Progenitor cell of endocrine pancreas (in vitro differentiated cells): ENCODE measurements at regions not wholly inside any gene's neighbourhood (a gene's known extent, or its start where the extent isn't known, plus 50 kb on each side); places are given as distances from the start of the nearest gene placed in this dataset.
"Not testable (repeated sequence)": the region's sequence is repeated elsewhere in the genome, so short reads cannot be mapped to it uniquely, and the experiment has no call there.

Source experiments
- DNase-seq: peaks from one replicate; pipeline ENCODE4 v3.0.0; 2021; ENCODE audit warnings: low spot score; ENCODE audit not compliant: unreplicated experiment
- H3K27ac Mint-ChIP-seq: 2 replicates; pipeline ENCODE4 v1.8.0; 2021; ENCODE audit warnings: mild to moderate bottlenecking, moderate library complexity, mixed read lengths
- H3K27me3 Mint-ChIP-seq: 2 replicates; pipeline ENCODE4 v1.8.0; 2021; ENCODE audit warnings: mixed read lengths
- H3K36me3 Mint-ChIP-seq: 2 replicates; pipeline ENCODE4 v1.8.0; 2022; ENCODE audit warnings: mixed read lengths; ENCODE audit not compliant: insufficient read depth
- H3K4me1 Mint-ChIP-seq: 2 replicates; pipeline ENCODE4 v1.8.0; 2021; ENCODE audit warnings: low read depth, mixed read lengths
- H3K4me3 Mint-ChIP-seq: 2 replicates; pipeline ENCODE4 v1.8.0; 2021; ENCODE audit warnings: low read depth, mild to moderate bottlenecking, moderate library complexity, mixed read lengths
- H3K9me3 Mint-ChIP-seq: 2 replicates; pipeline ENCODE4 v1.8.0; 2021; ENCODE audit warnings: low read depth, mixed read lengths
- CTCF ChIP-seq: fragments of 200-600 bp; sonication (generic); IDR thresholded peaks from one replicate; pipeline ENCODE4 v1.5.0; 2021; ENCODE audit warnings: antibody characterized with exemption, mild to moderate bottlenecking; ENCODE audit not compliant: unreplicated experiment

GRCh38 chr2:193845604-193846003 is 1650.9 kb upstream of the TMEFF2 start:
- H3K4me1 Mint-ChIP-seq, result peaks cover 14% of the 10 kb centered on the region
- no peaks in the 10 kb centered on the region for H3K27me3 Mint-ChIP-seq
- H3K27ac Mint-ChIP-seq, result peak overlapping the region; percentile 60
- no peaks in the 10 kb centered on the region for H3K9me3 Mint-ChIP-seq
- H3K4me3 Mint-ChIP-seq, result no peak overlapping the region
- H3K36me3 Mint-ChIP-seq, result peaks cover 5% of the 10 kb centered on the region
- DNase-seq, result no peak
- no peak for TF ChIP-seq CTCF

- Mint-ChIP-seq H3K4me3 (no peak overlapping the region), H3K4me1 (peaks cover 11% of the 10 kb centered on the region), H3K9me3 (no peaks in the 10 kb centered on the region), H3K27me3 (no peaks in the 10 kb centered on the region), H3K27ac (no peak overlapping the region), H3K36me3 (peaks cover 5% of the 10 kb centered on the region)
- DNase-seq, result no peak
- no peak for TF ChIP-seq CTCF
Measured at GRCh38 chr2:193843675-193844074, 1648.9 kb upstream of the TMEFF2 start.

- Mint-ChIP-seq H3K36me3 (peaks cover 5% of the 10 kb centered on the region), H3K4me3 (no peak overlapping the region), H3K4me1 (no peaks in the 10 kb centered on the region), H3K9me3 (no peaks in the 10 kb centered on the region), H3K27ac (no peak overlapping the region), H3K27me3 (no peaks in the 10 kb centered on the region)
- DNase-seq, result no peak
- TF ChIP-seq CTCF, result no peak
Measured at GRCh38 chr2:193841384-193842150, 1646.8 kb upstream of the TMEFF2 start.

GRCh38 chr2:193837111-193837738 is 1642.5 kb upstream of the TMEFF2 start:
- Mint-ChIP-seq H3K9me3 (peaks cover 17% of the 10 kb centered on the region), H3K36me3 (peaks cover 5% of the 10 kb centered on the region), H3K27ac (no peak overlapping the region), H3K4me1 (no peaks in the 10 kb centered on the region), H3K27me3 (no peaks in the 10 kb centered on the region), H3K4me3 (no peak overlapping the region)
- TF ChIP-seq CTCF, result no peak
- no peak for DNase-seq

GRCh38 chr2:193836424-193837006 is 1641.8 kb upstream of the TMEFF2 start:
- H3K9me3 Mint-ChIP-seq, result peaks cover 17% of the 10 kb centered on the region
- H3K4me1 Mint-ChIP-seq, H3K36me3 Mint-ChIP-seq, DNase-seq, H3K4me3 Mint-ChIP-seq, H3K27me3 Mint-ChIP-seq, H3K27ac Mint-ChIP-seq: not testable (repeated sequence)

- not testable (repeated sequence) for H3K27ac Mint-ChIP-seq, H3K4me3 Mint-ChIP-seq, DNase-seq, H3K36me3 Mint-ChIP-seq, H3K27me3 Mint-ChIP-seq, H3K4me1 Mint-ChIP-seq
- peaks cover 17% of the 10 kb centered on the region for H3K9me3 Mint-ChIP-seq
Measured at GRCh38 chr2:193833895-193834294, 1639.2 kb upstream of the TMEFF2 start.
